ENCODE measurements at regions not wholly inside any gene's neighbourhood (a gene's known extent, or its start where the extent isn't known, plus 50 kb on each side); places are given as distances from the start of the nearest gene placed in this dataset.
"Not testable (repeated sequence)": the region's sequence is repeated elsewhere in the genome, so short reads cannot be mapped to it uniquely, and the experiment has no call there.

DNA sequence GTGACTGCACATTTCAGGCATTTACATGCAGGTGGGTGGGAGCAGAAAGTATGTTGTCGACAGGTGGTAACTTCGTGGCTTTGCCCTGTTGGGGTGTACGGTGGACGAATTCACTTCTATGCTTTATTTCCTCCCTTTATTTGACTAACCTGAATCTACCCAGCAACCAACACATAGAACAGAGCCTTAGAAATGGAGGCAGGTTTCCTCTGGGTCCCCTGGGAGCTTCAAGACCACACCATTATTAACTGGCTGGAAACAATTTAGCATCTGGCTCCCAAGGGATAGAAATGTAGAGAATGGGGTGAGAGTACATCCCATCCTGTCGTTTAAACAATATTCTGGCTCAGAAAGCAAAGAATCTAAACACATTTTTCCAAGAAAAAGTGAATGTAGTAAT is 244.4 kb downstream of the DLEU7 start:
- DNase-seq (ENCODE audit: low read depth), result no peak

DNA sequence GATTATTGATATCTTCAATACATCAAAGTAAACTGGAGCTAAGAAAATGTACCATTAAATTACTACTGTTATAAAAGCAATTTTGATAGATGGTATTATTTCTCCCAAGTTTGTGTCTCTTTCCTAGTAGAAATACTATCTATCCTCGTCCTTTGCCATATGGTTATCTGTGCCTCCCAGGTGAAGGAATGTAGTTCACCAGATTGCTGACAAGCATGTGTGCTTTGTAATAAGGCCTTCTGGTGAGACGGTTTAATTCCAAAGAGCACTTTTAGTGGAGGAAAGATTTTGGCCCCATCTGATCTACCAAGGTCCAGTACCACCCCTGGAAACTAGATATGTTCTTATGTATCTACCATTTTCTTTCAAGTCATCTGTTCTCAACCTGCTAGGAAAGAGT is 243.6 kb downstream of the DLEU7 start:
- DNase-seq (ENCODE audit: low read depth), result no peak

DNA sequence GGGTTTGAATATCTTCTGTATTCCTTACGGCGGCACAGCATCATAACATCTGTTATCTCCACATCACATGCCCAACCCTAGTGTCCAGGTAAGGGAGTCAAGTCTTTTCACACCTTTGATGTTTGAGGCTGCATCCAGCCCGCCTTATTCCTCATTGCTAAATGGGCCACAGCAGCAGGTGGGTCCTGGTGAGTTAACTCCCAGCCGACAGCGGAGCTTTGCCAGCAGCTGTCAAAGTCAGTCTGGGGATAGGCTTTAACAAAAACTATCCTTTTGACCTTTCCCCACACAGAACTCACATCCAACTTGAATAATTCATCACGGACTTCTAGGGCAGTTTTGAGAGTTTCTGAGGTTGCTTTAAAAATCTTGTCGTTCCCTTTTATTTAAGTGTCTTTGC is 235.1 kb downstream of the DLEU7 start:
- no peak for DNase-seq (ENCODE audit: low read depth)

DNA sequence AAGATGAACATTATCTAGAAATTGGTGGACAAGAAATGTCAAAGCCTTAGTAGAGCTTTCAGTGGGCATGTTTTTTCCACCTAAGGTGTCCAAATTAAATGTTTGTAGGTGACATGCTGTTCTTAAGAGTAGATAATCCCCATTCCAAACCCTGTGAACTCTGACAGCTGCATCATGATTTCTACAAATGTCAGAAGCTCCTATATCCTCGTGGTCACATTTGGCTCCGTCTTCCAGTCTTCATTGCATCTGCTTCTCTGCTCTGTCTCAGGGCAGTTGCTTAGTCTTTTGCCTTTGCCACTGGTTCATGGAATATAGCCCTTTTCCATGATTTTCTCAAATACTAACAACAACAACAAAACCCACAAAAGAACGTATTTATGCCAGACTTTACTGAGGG is 234.5 kb downstream of the DLEU7 start:
- DNase-seq (ENCODE audit: low read depth), result no peak

DNA sequence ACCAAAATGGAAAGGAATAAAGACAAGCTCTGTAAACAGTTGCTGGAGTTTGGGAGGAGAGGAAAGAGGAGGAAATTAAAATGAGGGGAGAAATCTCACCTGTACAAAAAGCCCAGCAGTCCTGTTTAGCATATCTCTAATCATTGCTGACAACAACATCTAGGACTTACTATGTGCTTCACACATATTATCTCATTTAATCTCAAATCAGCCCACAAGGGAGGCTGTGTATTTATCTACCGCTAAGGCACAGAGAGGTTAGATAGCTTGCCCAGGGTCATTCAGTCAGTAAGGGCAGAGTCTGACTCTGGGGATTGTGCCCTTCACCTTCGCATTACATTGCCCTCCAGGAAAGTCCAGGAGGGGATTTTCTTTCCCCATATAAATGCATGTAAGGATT is 233.3 kb downstream of the DLEU7 start:
- DNase-seq (ENCODE audit: low read depth), result no peak

DNA sequence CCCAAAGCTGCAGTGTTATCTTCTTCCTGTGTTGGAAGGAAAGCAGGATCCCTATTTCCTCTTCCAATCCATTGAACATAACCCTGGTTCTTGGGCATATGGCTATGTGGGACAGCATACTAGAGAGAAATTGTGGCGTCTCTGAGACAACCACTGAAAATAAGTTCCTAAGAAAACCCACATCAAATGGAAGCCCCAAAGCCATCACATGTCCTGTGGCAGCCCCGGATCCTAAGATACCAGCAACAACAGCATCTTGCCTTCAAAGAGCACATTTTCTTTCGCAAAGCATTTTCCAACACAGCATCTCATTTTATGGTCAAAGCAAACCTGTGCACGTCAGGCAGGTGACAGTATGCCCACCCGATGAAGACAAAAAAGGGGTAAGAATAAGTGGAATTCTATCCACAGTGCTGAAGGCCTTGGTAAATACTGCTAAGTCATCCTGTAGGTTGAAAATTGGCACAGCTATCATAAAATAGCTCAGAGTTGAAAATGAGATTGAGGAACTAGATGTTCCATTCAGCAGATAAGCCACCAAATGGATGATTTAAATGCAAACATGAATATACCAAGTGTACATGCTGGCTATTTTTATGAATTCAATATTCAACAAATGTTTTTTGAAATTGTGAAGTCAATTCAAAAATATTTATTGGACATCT is 232.2 kb downstream of the DLEU7 start:
- DNase-seq (ENCODE audit: low read depth), result no peak

DNA sequence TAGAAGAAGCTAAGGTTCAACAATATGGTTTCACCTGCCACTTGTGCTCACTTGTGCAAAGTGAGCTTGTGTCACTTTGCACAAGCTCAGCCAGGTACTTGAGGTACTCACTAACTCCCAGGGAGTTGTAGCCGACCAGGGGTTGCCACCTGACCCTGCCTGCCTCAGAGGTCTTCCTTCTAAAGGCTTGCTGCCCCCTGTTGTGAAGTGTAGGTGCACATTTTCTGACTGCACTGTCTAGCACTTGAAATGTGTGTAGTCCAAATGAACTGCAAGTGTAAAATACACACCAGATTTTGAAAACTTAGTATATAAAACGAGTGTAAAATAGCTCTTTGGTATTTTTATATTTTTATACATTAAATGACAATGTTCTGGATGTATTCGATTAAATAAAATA is 230.8 kb downstream of the DLEU7 start:
- DNase-seq (ENCODE audit: low read depth), result no peak

DNA sequence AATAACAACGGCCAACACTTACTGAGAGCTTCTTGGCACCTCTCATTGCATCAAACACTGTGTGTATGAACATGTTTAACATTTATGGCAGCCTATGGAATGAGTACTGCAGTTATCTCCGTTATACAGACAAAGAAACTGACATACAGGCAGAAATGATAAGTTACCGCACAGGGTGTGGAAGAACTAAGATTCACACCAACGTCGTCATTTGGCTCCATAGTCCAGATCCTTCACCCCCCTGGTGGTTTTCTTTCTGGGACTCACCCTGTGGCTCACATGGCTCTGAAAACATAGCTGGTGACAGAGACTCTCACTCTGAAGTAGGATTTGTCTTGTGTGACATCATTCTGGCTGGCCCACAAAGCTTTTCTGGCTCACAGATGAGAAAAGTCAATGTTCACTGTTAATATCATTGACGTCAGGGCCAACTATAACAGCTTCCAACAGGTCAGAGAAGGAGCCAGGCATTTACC is 230.1 kb downstream of the DLEU7 start:
- DNase-seq (ENCODE audit: low read depth), result no peak

DNA sequence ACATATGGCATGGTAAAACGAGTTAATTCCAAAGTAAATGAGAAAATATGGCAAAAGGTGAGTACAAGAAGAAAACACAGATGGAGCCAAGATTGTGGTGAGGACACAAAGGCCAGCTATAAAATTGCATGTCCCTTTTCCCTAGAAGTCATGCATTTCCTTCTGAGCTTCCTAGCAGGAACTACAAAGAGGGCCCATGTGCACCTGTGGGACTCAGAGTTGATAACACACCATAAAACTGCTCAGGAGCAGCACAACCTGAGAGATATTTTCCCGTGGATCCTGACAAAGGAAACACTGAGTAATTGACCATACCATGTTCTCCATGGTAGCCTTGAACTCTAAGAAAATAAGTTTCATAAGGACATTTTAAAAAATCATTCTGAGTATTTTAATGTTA is 228.3 kb downstream of the DLEU7 start:
- no peak for DNase-seq (ENCODE audit: low read depth)

DNA sequence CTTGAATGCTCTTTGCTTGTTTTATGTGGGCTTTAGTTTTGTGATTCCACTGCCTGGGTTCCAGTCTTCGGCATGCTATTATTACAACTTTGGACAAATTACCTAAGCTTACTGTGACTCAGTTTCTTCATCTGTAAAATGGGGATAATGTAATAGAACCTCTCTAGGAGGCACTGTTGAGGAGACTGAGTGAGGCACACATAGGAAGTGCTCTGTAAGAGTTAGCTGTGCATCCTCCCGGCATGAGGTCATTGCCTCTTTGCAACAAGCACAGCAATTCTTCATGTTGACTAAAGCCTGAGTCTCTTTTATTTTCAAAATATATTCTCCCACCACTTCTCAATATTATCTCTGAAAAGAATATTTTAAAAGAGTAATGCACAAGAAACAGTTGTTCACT is 227.4 kb downstream of the DLEU7 start:
- no peak for DNase-seq (ENCODE audit: low read depth)

DNA sequence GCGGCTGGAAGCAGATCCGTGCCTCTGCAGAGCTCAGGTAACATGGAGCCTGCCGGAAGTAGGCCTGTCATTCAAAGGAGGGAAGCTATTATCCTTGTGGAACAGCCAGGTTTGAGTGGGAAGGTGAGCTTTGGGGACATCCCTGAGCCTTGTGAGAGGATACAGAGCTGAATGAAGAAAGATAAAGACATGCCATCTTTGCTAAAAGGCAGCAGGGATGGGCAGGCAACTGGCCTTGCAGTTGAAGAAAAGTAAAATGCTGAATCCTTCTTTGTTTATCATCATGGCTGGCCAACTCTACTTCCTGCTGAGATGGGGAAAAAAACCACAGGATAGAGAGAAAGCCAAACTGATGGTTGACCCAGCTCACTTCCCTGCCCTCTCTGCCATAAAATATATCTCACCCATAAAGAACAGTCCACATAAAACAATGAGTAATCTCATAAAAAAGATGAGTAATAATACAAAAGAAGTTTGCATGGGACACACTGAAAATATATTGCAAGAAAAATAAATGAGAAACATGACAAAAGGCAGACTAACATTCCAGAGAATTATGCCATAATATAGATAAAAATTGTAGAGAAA is 226.3 kb downstream of the DLEU7 start:
- no peak for DNase-seq (ENCODE audit: low read depth)

DNA sequence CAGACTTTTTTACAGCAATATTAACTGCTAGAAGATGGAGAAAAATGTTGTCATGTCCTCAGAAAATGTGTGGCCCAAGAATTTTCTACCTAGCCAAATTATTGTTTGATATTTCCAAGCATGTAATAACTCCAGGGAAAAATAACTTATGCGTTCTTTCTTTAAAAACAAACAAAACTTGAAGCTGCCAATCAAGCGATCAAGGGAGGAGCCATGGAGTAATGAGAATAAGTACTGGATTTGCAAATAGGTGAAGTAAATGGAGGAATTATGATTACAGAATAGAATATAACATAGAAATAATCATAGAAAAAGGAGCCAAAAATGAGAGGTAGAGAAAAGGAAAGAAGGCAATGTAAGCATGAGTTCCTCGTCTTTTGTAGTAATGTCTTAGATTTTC is 225.3 kb downstream of the DLEU7 start:
- DNase-seq (ENCODE audit: low read depth), result no peak

DNA sequence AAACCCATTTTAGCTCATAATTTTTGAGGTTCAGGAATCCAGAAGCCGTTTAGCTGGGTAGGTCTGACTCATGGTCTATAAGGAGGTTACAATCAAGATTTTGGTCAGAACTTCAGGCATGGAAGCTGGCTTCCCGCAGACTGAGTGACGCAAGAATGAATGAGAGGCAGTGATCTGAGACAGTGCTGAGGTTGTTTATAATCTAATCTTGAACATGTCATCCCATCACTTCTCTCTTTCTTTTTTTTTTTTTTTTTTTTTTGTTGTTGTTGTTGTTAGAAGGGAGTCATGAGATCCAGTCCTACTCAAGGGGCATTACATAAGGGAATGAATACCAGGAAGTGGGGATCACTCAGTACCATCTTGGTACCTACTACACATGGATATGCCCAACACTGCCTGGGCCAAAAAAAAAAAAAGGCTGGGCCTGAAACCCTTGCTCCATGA is 217.4 kb downstream of the DLEU7 start:
- no peak for DNase-seq (ENCODE audit: low read depth)

DNA sequence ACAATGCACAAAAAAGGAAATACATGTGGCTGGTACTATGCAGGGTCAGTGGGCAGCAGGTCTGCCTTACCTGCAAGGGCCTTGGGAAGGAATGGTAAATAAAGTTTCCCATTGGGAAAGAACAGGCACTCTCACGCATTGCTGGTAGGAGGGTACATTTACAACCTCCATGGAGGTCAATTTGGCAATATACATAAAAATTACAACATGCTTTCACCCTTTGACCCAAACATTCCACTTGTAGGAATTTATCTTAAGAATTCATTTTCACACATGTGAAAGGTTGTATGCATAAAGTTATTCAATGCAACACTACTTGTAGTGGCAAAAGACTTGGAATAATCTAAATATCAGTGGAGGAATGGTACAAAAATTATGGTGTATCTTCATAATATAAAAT is 216.4 kb downstream of the DLEU7 start:
- DNase-seq (ENCODE audit: low read depth), result no peak

DNA sequence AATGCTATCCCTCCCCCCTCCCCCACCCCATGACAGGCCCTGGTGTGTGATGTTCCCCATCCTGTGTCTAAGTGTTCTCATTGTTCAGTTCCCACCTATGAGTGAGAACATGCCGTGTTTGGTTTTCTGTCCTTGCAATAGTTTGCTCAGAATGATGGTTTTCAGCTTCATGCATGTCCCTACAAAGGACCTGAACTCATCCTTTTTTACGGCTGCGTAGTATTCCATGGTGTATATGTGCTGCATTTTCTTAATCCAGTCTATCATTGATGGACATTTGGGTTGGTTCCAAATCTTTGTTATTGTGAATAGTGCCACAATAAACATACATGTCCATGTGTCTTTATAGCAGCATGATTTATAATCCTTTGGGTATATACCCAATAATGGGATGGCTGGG is 215.0 kb downstream of the DLEU7 start:
- not testable (repeated sequence) for DNase-seq (ENCODE audit: low read depth)

DNA sequence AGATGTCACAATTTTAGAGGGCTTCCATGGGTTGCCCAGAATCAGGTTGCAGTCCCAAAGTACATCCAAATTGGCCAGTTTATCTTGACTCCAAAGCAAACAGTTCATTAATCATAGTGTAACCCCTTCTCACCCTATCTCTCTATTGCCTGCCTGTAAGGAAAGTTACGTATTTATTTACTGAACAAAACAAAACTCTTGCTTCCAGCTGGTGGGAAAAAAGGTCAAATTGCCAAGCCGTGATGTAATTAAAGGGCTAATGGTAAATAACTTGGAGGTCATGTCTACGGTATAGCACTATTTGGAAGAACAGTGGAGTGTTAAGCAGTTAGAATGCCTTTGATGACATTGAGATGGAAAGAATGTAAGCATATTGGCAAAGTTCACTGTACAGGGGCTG is 214.0 kb downstream of the DLEU7 start:
- DNase-seq (ENCODE audit: low read depth), result no peak

DNA sequence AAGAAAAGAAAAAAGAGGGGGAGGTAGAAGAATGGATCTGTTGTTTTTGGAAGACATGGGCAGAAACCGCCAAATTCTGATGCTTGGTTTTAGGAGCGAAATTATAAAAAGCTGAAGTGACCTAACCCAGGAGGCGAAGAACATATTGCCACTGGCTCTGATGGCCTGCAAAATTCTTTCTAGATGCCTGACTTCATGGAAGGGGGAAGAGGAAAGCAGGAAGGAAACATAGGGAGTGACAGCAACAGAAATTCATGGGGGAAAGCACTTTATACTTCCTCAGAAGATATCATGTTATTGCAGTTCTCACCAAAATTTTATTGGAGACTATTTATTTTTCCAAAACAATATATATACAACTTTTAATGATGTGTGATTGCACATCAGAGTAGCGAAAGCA is 213.5 kb downstream of the DLEU7 start:
- DNase-seq (ENCODE audit: low read depth), result no peak

DNA sequence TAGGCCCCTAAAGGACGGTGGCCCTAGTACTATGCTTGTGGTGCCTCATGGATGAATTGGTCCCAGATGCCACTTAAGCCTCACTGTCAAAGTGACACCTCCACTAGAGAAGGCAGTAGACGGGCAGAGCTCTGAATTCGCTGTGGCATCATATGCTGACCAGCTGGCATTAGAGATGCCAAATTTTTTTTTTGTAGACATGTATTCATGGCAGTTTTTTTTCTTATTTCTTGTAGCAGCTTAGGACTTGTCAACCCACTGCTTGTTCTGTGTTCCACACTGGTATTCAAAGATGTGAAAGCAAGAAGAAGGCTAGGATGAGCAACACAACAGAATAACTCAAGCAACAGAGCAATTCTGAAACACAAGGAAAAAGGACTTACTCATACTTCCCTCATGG is 212.5 kb downstream of the DLEU7 start:
- DNase-seq (ENCODE audit: low read depth), result no peak

DNA sequence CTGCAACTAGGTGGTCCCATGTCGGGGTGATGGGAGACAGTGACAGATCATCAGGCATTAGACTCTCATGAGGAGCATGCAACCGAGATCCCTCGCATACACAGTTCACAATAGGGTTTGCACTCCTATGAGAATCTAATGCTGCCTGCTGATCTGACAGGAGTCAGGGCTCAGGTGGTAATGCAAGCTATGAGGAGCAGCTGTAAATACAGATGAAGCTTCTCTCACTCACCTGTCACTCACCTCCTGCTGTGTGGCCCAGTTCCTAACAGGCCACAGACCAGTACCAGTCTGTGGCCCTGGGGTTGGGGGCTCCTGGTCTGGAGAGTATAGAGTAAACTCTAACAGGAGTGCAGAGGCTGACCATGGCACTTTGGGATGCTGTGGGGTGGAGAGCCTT is 209.2 kb downstream of the DLEU7 start:
- DNase-seq (ENCODE audit: low read depth), result no peak

DNA sequence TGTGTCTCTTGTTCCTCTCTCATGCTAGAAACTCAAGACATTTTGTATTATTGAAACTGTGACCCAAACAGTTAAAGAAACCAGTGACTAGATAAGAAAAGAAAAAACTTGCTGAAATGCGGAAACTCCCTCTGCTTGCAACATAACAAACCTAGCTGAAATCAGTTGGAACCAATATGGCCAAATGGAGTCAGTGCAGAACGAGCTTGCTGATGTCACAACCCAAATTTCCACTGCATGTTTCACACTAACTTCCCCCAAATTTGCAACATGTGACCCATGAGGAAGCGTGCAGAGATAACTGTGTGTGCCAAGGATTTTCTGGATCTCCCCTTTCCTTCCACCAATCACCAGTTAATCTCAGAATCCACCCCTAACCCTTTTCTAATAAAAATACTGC is 208.0 kb downstream of the DLEU7 start:
- DNase-seq (ENCODE audit: low read depth), result no peak

DNA sequence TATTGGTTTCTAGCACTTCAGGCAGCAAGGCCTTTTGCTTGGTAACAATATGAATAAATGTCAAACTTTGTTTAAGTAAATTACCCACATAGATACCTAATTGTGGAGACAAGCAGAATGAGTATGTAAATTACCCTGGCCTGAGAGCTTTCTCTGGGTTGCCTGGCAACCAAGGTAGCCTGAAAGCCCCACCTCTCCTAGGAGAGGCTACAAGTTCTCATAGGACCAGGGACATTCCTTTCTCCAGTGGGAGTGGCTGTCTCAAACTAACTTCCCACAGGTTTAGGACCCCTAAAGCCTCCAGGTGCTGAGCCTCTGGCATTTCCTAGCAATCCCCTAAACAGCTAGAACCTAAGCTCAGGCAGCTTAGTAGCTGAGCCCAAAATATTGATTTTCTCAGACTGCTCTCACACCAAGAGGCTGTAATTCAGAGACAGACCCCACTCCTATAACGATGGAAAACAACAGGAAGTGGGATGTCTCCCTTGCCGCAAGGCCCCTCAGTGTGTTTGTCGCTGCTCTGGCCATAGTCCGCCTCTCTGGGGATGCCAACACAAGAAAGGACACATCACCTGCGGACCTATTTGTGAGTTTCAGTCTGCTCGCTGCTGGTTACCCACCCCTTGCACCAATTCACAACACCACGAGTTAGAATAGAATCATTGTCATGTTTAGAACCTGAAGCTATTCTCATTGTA is 207.3 kb downstream of the DLEU7 start:
- no peak for DNase-seq (ENCODE audit: low read depth)

DNA sequence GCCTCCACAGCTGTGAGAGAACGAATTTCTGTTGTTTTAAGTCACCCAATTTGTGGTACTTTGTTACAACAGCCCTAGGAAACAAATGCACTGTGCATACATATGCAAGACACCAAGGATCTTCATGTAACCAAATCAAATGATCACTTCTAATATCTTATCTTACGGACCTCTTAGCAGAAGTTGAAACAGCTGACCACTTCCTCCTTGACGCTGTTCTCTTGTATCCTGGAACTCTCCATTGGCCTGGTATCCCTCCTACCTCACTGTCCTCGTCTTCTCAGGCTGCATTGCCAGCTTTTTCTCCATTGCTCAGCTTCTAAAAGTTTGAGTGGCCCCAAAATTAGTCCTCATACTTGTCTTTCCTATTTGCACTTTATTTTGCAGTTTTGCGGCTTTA is 200.4 kb downstream of the DLEU7 start:
- DNase-seq (ENCODE audit: low read depth), result no peak

DNA sequence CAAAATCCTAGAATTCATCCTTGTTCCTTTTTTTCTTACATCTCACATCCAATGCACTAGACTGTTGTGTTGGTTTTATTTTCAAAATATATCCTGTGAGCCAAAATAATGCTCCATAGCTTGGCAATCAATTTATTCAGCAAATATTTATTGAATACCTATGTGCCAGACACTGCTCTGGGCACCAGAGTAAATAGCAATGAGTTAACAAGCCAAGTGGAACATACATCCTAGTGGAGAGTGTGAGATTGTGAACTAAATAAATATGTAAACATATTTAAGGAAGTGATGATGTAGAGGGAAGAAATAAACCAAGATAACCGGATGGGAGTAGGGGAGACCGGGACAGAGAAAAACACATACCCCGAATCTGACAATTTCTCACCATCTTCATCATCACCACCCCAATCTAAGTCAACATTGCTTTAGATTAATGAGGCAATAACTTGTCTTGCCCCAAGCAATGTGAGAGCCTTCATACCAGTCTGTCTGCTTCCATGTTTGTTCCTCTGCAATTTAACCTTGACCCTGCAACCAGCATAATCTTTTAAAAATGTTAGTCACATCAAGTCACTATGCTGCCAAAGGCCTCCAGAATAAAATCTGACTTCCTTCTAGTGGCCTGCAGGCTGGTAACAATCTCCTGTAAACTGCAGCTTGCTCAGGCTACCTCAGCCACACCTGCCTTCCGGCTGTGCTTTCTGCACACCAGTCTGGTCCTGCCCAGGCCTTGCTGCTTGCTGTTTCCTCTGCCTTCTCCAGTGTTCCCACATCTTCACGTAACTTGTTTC is 199.2 kb downstream of the DLEU7 start:
- DNase-seq (ENCODE audit: low read depth), result no peak

Data from T-helper 22 cell (primary cell).